ENCODE measurements at regions not wholly inside any gene's neighbourhood (a gene's known extent, or its start where the extent isn't known, plus 50 kb on each side); places are given as distances from the start of the nearest gene placed in this dataset.

- TF ChIP-seq CTCF (IDR thresholded peaks at IDR 0.05) (no peak), EP300 (IDR thresholded peaks at IDR 0.05) (no peak), POLR2A (IDR thresholded peaks at IDR 0.05) (no peak)
These were observed 148.5 kb downstream of the NAA11 start for GRCh38 chr4:79177388-79177787.

Measured in stomach (tissue), 4 donors.